IMR-90 (cell line): ENCODE measurements at regions not wholly inside any gene's neighbourhood (a gene's known extent, or its start where the extent isn't known, plus 50 kb on each side); places are given as distances from the start of the nearest gene placed in this dataset.

ENCODE experiments used
- CTCF ChIP-seq: conservative IDR thresholded peaks from 2 replicates; pipeline ENCODE4 v1.5.1; 2012; ENCODE audit warnings: mild to moderate bottlenecking, low read depth, low read length, improper control_type of control experiment
- USF2 ChIP-seq: fragments of 150-350 bp; IDR thresholded peaks from 2 replicates; pipeline ENCODE4 v1.6.1; 2017; ENCODE audit warnings: mild to moderate bottlenecking, antibody characterized with exemption, low read length, low read depth

GRCh38 chr9:80632041-80632440 is 1057.3 kb downstream of the TLE1 start:
- TF ChIP-seq USF2 (no peak), CTCF (no peak)
